ENCODE measurements at regions not wholly inside any gene's neighbourhood (a gene's known extent, or its start where the extent isn't known, plus 50 kb on each side); places are given as distances from the start of the nearest gene placed in this dataset.

DNA sequence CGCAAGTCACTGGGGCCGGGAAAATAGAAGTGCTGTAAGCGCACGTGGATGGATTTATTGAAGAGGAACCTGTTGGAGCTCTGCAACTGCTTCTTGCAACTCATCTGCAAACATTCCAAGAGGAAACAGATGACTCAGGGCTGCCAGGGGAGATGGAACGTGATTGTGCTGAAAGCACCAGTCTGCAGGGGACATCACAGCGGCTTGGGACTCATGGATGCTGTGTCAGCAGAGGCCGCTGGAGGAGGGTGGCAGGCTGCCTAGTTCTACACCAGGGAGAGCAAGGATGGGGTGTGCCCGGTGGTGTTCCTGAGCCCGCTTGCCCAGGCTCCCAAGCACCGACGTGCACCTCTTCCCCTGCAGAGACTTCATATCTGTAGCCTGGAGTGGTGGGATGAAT lies 515.7 kb downstream of the TCERG1L start:
- Histone ChIP-seq H3K4me3 (no peak overlapping the region), H3K4me1 (no peaks in the 10 kb centered on the region), H3K27ac (no peak overlapping the region), H3K36me3 (no peaks in the 10 kb centered on the region), H3K9me3 (no peaks in the 10 kb centered on the region), H3K27me3 (no peaks in the 10 kb centered on the region)
- intact Hi-C loops (cut with DNase I; ENCODE audit: low total_unique reads), result no loop called here
- TF ChIP-seq CTCF (IDR thresholded peaks at IDR 0.05) (no peak), POLR2A (IDR thresholded peaks at IDR 0.05) (no peak)
- DNase-seq, result no peak

- H3K9me3 ChIP-seq, result no peaks in the 10 kb centered on the region
- H3K4me1 ChIP-seq, result no peaks in the 10 kb centered on the region
- H3K27ac ChIP-seq, result no peak overlapping the region
- no peaks in the 10 kb centered on the region for H3K27me3 ChIP-seq
- H3K36me3 ChIP-seq, result no peaks in the 10 kb centered on the region
- H3K4me3 ChIP-seq, result no peak overlapping the region
- intact Hi-C loops (cut with DNase I; ENCODE audit: low total_unique reads), result no loop called here
- DNase-seq, result no peak
- TF ChIP-seq POLR2A (IDR thresholded peaks at IDR 0.05) (no peak), CTCF (IDR thresholded peaks at IDR 0.05) (no peak)
Measured at GRCh38 chr10:130799532-130799931, 512.0 kb downstream of the TCERG1L start.

DNA sequence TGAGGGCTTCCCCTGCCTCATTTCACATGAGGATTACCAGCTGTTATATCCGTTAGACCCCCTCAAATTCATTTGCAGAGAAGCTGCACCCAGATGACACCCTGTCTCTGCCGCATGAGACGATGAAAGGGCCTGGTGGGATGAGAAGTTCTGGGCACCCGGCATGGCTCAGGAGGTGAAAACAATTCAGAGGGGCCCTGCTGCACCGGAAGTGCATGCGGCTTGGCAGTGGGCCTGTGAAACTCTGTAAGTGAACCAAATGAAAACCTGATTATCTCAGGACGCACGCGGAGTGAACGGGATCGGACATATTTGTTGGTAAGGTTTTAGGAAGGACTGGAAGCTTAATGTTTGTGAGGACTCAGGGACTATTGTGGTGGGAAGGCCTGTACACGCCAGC lies 511.2 kb downstream of the TCERG1L start:
- H3K4me1 ChIP-seq, result no peaks in the 10 kb centered on the region
- no peaks in the 10 kb centered on the region for H3K27me3 ChIP-seq
- no peak for DNase-seq

GRCh38 chr10:130801276-130801675 lies 510.2 kb downstream of the TCERG1L start:
- TF ChIP-seq CTCF (IDR thresholded peaks at IDR 0.05) (no peak), POLR2A (IDR thresholded peaks at IDR 0.05) (no peak)
- no peak for DNase-seq
- intact Hi-C loops (cut with DNase I; ENCODE audit: low total_unique reads), result no loop called here

More for the DNA sequence above, 511.2 kb downstream of the TCERG1L start:
- TF ChIP-seq CTCF (IDR thresholded peaks at IDR 0.05), result no peak
- no peak for TF ChIP-seq POLR2A (IDR thresholded peaks at IDR 0.05)
- no peaks in the 10 kb centered on the region for H3K9me3 ChIP-seq
- H3K4me3 ChIP-seq, result no peak overlapping the region
- no peak overlapping the region for H3K27ac ChIP-seq
- H3K36me3 ChIP-seq, result no peaks in the 10 kb centered on the region
- intact Hi-C loops (cut with DNase I; ENCODE audit: low total_unique reads), result no loop called here

DNA sequence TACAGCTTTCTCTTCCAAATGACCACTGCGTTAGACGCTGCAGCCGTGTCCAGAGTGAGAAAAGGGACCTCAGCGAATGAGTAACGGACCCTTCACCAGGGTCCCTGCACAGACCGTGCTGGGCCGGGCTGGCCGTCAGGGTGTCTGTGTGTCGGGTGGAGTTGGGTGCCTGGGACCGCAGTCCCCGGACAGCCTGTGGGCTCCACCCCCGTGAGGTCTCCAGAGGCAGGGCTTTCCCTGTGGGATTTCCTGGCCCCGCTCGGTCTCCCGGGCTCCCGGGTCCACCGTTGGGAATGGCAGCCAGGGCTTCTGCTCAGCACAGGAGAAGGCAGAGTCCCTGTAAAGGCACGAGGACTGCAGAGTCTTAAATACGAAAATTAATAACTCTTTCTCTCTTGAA lies 509.7 kb downstream of the TCERG1L start:
- intact Hi-C loops (cut with DNase I; ENCODE audit: low total_unique reads), result no loop called here
- TF ChIP-seq CTCF (IDR thresholded peaks at IDR 0.05) (no peak), POLR2A (IDR thresholded peaks at IDR 0.05) (no peak)
- H3K4me3 ChIP-seq, result no peak overlapping the region
- no peaks in the 10 kb centered on the region for H3K27me3 ChIP-seq
- no peak overlapping the region for H3K27ac ChIP-seq
- no peaks in the 10 kb centered on the region for H3K36me3 ChIP-seq
- DNase-seq, result no peak
- no peaks in the 10 kb centered on the region for H3K9me3 ChIP-seq
- no peaks in the 10 kb centered on the region for H3K4me1 ChIP-seq

More at GRCh38 chr10:130801276-130801675, 510.2 kb downstream of the TCERG1L start:
- H3K9me3 ChIP-seq, result no peaks in the 10 kb centered on the region
- H3K27ac ChIP-seq, result no peak overlapping the region
- H3K27me3 ChIP-seq, result no peaks in the 10 kb centered on the region
- no peaks in the 10 kb centered on the region for H3K36me3 ChIP-seq
- no peak overlapping the region for H3K4me3 ChIP-seq
- H3K4me1 ChIP-seq, result no peaks in the 10 kb centered on the region
